IMR-90 (cell line): ENCODE measurements at regions not wholly inside any gene's neighbourhood (a gene's known extent, or its start where the extent isn't known, plus 50 kb on each side); places are given as distances from the start of the nearest gene placed in this dataset.

Source experiments
- ATAC-seq: fragments of 200-7000 bp; cut with Tn5 transposase; 2 replicates; pipeline ENCODE4 v1.9.1; 2020; ENCODE audit warnings: low read depth, mild to moderate bottlenecking, moderate library complexity
- BruUV-seq: library from RNA; stranded (reverse); fragments of 400-500 nt; replicated peaks from 2 replicates; lab custom pipeline; 2021; lab: Mats Ljungman, UMichigan
- CTCF ChIA-PET: fragments of 300-600 bp; formaldehyde crosslinking; extraction: SDS; loops from one replicate; lab custom pipeline; 2021; ENCODE audit warnings: antibody characterized with exemption; lab: Yijun Ruan, JAX
- POLR2A ChIA-PET: fragments of 300-600 bp; sonication (Branson Sonifier 250); formaldehyde crosslinking; loops from one replicate; lab custom pipeline; 2022; ENCODE audit warnings: antibody characterized with exemption; ENCODE audit not compliant: unreplicated experiment; lab: Charles Lee
- DNase-seq: peaks from one replicate; pipeline ENCODE4 v3.0.0; 2013
- H2AFZ ChIP-seq: replicated peaks from 2 replicates; pipeline ENCODE3; 2013; ENCODE audit warnings: low read length, mild to moderate bottlenecking; ENCODE audit not compliant: poor library complexity
- H2AK5ac ChIP-seq: 2 replicates; pipeline ENCODE4 v1.6.1; 2013; ENCODE audit warnings: low read depth, low read length, inconsistent platforms
- H2AK9ac ChIP-seq: replicated peaks from 2 replicates; pipeline ENCODE3; 2013; ENCODE audit warnings: mild to moderate bottlenecking, low read depth, low read length, moderate library complexity; ENCODE audit not compliant: poor library complexity
- H2BK120ac ChIP-seq: 2 replicates; pipeline ENCODE4 v1.6.1; 2013; ENCODE audit warnings: low read depth, low read length, inconsistent platforms
- H2BK15ac ChIP-seq: 3 replicates; pipeline ENCODE4 v1.6.1; 2013; ENCODE audit warnings: low read depth, low read length, inconsistent platforms
- H2BK20ac ChIP-seq: 2 replicates; pipeline ENCODE4 v1.6.1; 2013; ENCODE audit warnings: low read depth, mild to moderate bottlenecking, inconsistent platforms, low read length, moderate library complexity
- H2BK5ac ChIP-seq: 2 replicates; pipeline ENCODE4 v1.6.1; 2013; ENCODE audit warnings: mild to moderate bottlenecking, low read depth, low read length, inconsistent platforms; ENCODE audit not compliant: poor library complexity, severe bottlenecking
- H3K14ac ChIP-seq: replicated peaks from 2 replicates; pipeline ENCODE4 v1.6.1; 2013; ENCODE audit warnings: low read depth, low read length, inconsistent platforms
- H3K18ac ChIP-seq: 2 replicates; pipeline ENCODE4 v1.6.1; 2013; ENCODE audit warnings: low read depth, low read length, control low read depth
- H3K23ac ChIP-seq: 2 replicates; pipeline ENCODE4 v1.6.1; 2013; ENCODE audit warnings: low read depth, low read length, inconsistent platforms
- H3K27ac ChIP-seq: 2 replicates; pipeline ENCODE4 v1.5.1; 2013; ENCODE audit warnings: mild to moderate bottlenecking, control low read depth, low read length; ENCODE audit not compliant: insufficient read depth
- H3K27me3 ChIP-seq: 2 replicates; pipeline ENCODE4 v1.6.1; 2013; ENCODE audit warnings: low read length; ENCODE audit not compliant: control insufficient read depth, insufficient read depth
- H3K36me3 ChIP-seq: 2 replicates; pipeline ENCODE4 v1.6.1; 2013; ENCODE audit warnings: low read length, mixed read lengths; ENCODE audit not compliant: control insufficient read depth, insufficient read depth
- H3K4ac ChIP-seq: 2 replicates; pipeline ENCODE4 v1.6.1; 2013; ENCODE audit warnings: low read depth, low read length, inconsistent platforms
- H3K4me1 ChIP-seq: 2 replicates; pipeline ENCODE4 v1.6.1; 2013; ENCODE audit warnings: low read length, mixed read lengths; ENCODE audit not compliant: control insufficient read depth, insufficient read depth
- H3K4me2 ChIP-seq: 2 replicates; pipeline ENCODE4 v1.6.1; 2013; ENCODE audit warnings: low read depth, mild to moderate bottlenecking, control low read depth, low read length, moderate library complexity
- H3K4me3 ChIP-seq: 2 replicates; pipeline ENCODE4 v1.5.1; 2013; ENCODE audit warnings: low read depth, mild to moderate bottlenecking, control low read depth, low read length, moderate library complexity; ENCODE audit not compliant: insufficient read depth
- H3K56ac ChIP-seq: 2 replicates; pipeline ENCODE4 v1.6.1; 2013; ENCODE audit warnings: low read length, inconsistent platforms; ENCODE audit not compliant: insufficient read depth; ENCODE audit errors: extremely low read depth
- H3K79me1 ChIP-seq, 2 experiments: 2 replicates each; pipeline ENCODE4 v1.6.1; 2013; ENCODE audit warnings: low read length in 2 of 2, inconsistent platforms in 1 of 2, low read depth in 1 of 2
- H3K9ac ChIP-seq: 2 replicates; pipeline ENCODE4 v1.6.1; 2013; ENCODE audit warnings: low read depth, low read length, control low read depth
- H3K9me1 ChIP-seq: 2 replicates; pipeline ENCODE4 v1.6.1; 2013; ENCODE audit warnings: low read length, inconsistent platforms; ENCODE audit not compliant: insufficient read depth
- H3K9me3 ChIP-seq: 2 replicates; pipeline ENCODE4 v1.6.1; 2013; ENCODE audit warnings: low read length; ENCODE audit not compliant: control insufficient read depth, insufficient read depth
- H4K20me1 ChIP-seq: 2 replicates; pipeline ENCODE4 v1.6.1; 2013; ENCODE audit warnings: low read length, inconsistent platforms; ENCODE audit not compliant: insufficient read depth
- H4K5ac ChIP-seq: 2 replicates; pipeline ENCODE4 v1.6.1; 2013; ENCODE audit warnings: mild to moderate bottlenecking, low read depth, low read length, control low read depth
- H4K8ac ChIP-seq, 2 experiments: 2 replicates each; pipeline ENCODE4 v1.6.1; 2013; ENCODE audit warnings: low read depth in 2 of 2, low read length in 2 of 2, control low read depth in 1 of 2, inconsistent platforms in 1 of 2
- H4K91ac ChIP-seq: 2 replicates; pipeline ENCODE4 v1.6.1; 2013; ENCODE audit warnings: low read depth, low read length, inconsistent platforms; ENCODE audit not compliant: insufficient read depth
- BHLHE40 ChIP-seq: fragments of 150-350 bp; IDR thresholded peaks from 2 replicates; pipeline ENCODE4 v1.6.1; 2016; ENCODE audit warnings: mild to moderate bottlenecking, low read depth, low read length
- CEBPB ChIP-seq: IDR thresholded peaks from 2 replicates; pipeline ENCODE4 v1.6.1; 2012; ENCODE audit warnings: low read depth, low read length, improper control_type of control experiment
- CHD1 ChIP-seq: IDR thresholded peaks from 2 replicates; pipeline ENCODE4 v1.6.1; 2012; ENCODE audit warnings: low read depth, low read length, improper control_type of control experiment
- FOS ChIP-seq: fragments of 150-350 bp; IDR thresholded peaks from 2 replicates; pipeline ENCODE4 v1.6.1; 2016; ENCODE audit warnings: low read depth, low read length
- MAFK ChIP-seq: IDR thresholded peaks from 2 replicates; pipeline ENCODE4 v1.6.1; 2012; ENCODE audit warnings: low read depth, low read length, improper control_type of control experiment
- MXI1 ChIP-seq: IDR thresholded peaks from 2 replicates; pipeline ENCODE4 v1.6.1; 2012; ENCODE audit warnings: low read depth, mild to moderate bottlenecking, low read length, moderate library complexity, borderline replicate concordance
- NFE2L2 ChIP-seq: fragments of 150-350 bp; IDR thresholded peaks from 2 replicates; pipeline ENCODE4 v1.6.1; 2016; ENCODE audit warnings: low read depth, mild to moderate bottlenecking, low read length
- RAD21 ChIP-seq: IDR thresholded peaks from 2 replicates; pipeline ENCODE4 v1.6.1; 2012; ENCODE audit warnings: low read length, improper control_type of control experiment
- RCOR1 ChIP-seq: IDR thresholded peaks from 2 replicates; pipeline ENCODE4 v1.6.1; 2012; ENCODE audit warnings: mild to moderate bottlenecking, low read length, improper control_type of control experiment; ENCODE audit not compliant: insufficient replicate concordance
- RFX5 ChIP-seq: IDR thresholded peaks from 2 replicates; pipeline ENCODE4 v1.8.0; 2012; ENCODE audit warnings: low read depth, mild to moderate bottlenecking, low read length, moderate library complexity
- WGBS, 2 experiments: methylation state at CpG; one replicate each; pipeline versions ENCODE4 v1.1.5 to v1.1.7; 2013; ENCODE audit warnings: missing lambda C conversion rate in 2 of 2; ENCODE audit not compliant: insufficient read length in 1 of 2; ENCODE audit errors: extremely low coverage in 2 of 2; 5-methylcytosine and 5-hydroxymethylcytosine counted together
- dilution Hi-C: fragments of 300-500 bp; cut with HindIII; formaldehyde crosslinking; loops from one replicate; pipeline ENCODE4 v1.14.3; 2018; ENCODE audit warnings: low sequenced_read_pairs; ENCODE audit not compliant: unreplicated experiment
- in situ Hi-C: fragments of 300-500 bp; cut with MboI; formaldehyde crosslinking; loops from 3 replicates; pipeline ENCODE4 v1.14.3; 2019; ENCODE audit warnings: low sequenced_read_pairs, inconsistent platforms, mixed read lengths
- intact Hi-C: fragments of 100-400 bp; cut with micrococcal nuclease; formaldehyde crosslinking; loops from 2 replicates; pipeline ENCODE4 v1.10.0; 2022
- TF ChIP-seq, protein P1 (sequence below): conservative IDR thresholded peaks from 2 replicates; pipeline ENCODE4 v1.5.1; 2012; ENCODE audit warnings: mild to moderate bottlenecking, low read depth, low read length, improper control_type of control experiment

DNA sequence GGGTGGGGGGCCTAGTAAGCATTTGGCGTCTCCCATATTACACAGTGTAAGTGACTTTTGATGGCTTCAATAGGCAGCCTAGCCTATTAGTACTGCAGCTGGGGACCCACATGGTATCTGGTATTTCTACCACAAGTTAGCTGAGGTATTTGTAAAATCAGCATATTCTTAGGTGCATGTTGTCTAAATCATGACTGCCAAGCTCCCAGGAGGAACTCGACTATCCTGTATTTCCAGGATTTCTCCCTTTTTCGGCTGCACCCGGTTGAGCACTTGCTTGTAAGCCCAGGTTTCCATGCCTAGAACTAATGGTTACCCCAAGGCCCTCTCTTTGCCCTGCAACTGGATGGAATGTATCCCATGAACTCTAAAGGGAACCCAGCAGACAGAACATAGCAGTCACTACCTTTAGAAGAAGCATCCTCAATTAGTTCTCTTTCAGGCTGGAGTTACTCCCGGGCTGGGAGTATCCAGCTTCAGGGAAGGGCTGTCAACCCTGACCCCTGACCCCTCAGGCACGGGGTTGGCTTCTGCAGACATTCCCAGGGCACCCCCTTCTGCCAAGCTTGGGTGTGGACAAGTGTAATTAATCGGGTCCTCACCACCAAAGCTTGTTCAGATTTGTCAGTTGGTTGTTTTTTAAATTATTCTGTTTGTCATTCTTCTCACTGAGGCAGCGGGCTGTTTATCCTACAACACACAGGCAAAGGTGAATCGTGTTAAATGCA lies 90.3 kb upstream of the PARD3 start (continued):
- TF ChIP-seq MAFK (no peak), BHLHE40 (no peak), RCOR1 (no peak), RAD21 (no peak), RFX5 (no peak), FOS (no peak)

DNA sequence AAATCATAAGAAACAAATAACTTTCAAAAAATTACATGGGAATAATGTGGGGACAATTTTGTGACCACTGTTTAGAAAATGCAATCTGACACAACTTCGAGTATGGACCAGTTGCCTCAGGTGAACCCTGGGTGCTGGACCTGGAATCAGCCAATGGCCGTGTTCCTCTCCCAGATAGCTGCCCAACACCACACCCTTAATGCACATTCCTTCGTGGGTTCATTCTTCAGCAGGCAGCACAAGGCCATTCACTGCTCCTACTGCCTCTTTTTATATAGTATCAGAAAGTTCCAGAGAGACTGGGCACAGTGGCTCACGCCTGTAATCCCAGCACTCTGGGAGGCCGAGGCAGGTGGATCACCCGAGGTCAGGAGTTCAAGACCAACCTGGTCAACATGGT lies 89.1 kb upstream of the PARD3 start:
- dilution Hi-C loops = no loop called here
- POLR2A ChIA-PET = no interaction called here

More for the DNA sequence above, 89.1 kb upstream of the PARD3 start:
- Histone ChIP-seq H4K8ac (no peak overlapping the region), H3K9me1 (no peaks in the 10 kb centered on the region), H3K4me3 (no peak overlapping the region), H2BK20ac (no peak overlapping the region), H2BK15ac (no peak overlapping the region), H4K5ac (no peak overlapping the region), H3K9ac (no peak overlapping the region), H3K18ac (no peak overlapping the region), H3K4me2 (no peak overlapping the region), H2BK5ac (no peak overlapping the region), H2AK5ac (no peak overlapping the region), H3K27me3 (peaks cover 2% of the 10 kb centered on the region), H4K91ac (no peak overlapping the region), H3K79me1 (no peaks in the 10 kb centered on the region), H3K4me1 (peaks cover 3% of the 10 kb centered on the region; the same call in 1 of the 2 replicates), H2BK120ac (no peak overlapping the region), H3K4ac (no peak overlapping the region), H3K36me3 (no peaks in the 10 kb centered on the region), H3K27ac (no peak overlapping the region), H3K14ac (no peak overlapping the region), H4K20me1 (no peaks in the 10 kb centered on the region), H2AFZ (no peak overlapping the region), H2AK9ac (no peak overlapping the region), H3K23ac (no peak overlapping the region), H3K56ac (no peak overlapping the region), H3K9me3 (no peaks in the 10 kb centered on the region)
- in situ Hi-C loops (no loop called here), intact Hi-C loops (no loop called here)
- ATAC-seq (no peak), DNase-seq (no peak)
- WGBS, 2 experiments = 100% methylated on average over 1 of the region's 6 CpGs; no CpG with 5 or more reads in 1 of the 2 experiments
- no TSS peak for BruUV-seq
- TF ChIP-seq, protein P1, sequence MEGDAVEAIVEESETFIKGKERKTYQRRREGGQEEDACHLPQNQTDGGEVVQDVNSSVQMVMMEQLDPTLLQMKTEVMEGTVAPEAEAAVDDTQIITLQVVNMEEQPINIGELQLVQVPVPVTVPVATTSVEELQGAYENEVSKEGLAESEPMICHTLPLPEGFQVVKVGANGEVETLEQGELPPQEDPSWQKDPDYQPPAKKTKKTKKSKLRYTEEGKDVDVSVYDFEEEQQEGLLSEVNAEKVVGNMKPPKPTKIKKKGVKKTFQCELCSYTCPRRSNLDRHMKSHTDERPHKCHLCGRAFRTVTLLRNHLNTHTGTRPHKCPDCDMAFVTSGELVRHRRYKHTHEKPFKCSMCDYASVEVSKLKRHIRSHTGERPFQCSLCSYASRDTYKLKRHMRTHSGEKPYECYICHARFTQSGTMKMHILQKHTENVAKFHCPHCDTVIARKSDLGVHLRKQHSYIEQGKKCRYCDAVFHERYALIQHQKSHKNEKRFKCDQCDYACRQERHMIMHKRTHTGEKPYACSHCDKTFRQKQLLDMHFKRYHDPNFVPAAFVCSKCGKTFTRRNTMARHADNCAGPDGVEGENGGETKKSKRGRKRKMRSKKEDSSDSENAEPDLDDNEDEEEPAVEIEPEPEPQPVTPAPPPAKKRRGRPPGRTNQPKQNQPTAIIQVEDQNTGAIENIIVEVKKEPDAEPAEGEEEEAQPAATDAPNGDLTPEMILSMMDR = no peak
- no peak for TF ChIP-seq MXI1
- no peak for TF ChIP-seq BHLHE40
- TF ChIP-seq CHD1 = no peak
- TF ChIP-seq NFE2L2 = no peak
- TF ChIP-seq RFX5 = no peak
- TF ChIP-seq MAFK = no peak
- TF ChIP-seq RAD21 = no peak
- no peak for TF ChIP-seq CEBPB
- CTCF ChIA-PET = no interaction called here
